Gastrocnemius medialis (tissue), 4 donors: ENCODE measurements at regions not wholly inside any gene's neighbourhood (a gene's known extent, or its start where the extent isn't known, plus 50 kb on each side); places are given as distances from the start of the nearest gene placed in this dataset.
"Not testable (repeated sequence)": the region's sequence is repeated elsewhere in the genome, so short reads cannot be mapped to it uniquely, and the experiment has no call there.

Experiments
- ATAC-seq, 2 donors: fragments of 150-250 bp; one replicate each; pipeline ENCODE4 v1.9.1; 2016
- DNase-seq, 2 donors: peaks; one replicate each; pipeline ENCODE4 v3.0.0-alpha.2; 2019
- H3K27ac ChIP-seq, 4 donors: fragments of 200-600 bp; sonication (generic); 1 replicate in 1 of 4; 2 replicates in 3 of 4; pipeline ENCODE4 v1.5.1; 2016 to 2018; ENCODE audit warnings: mild to moderate bottlenecking in 2 of 4, moderate library complexity in 1 of 4
- H3K27me3 ChIP-seq, 3 donors: fragments of 200-600 bp; sonication (generic) in 2 of 3; 1 replicate in 1 of 3; 2 replicates in 2 of 3; pipeline versions ENCODE4 v1.5.1 to v1.6.0; 2016 to 2019; ENCODE audit warnings: mild to moderate bottlenecking in 1 of 3, moderate library complexity in 1 of 3
- H3K36me3 ChIP-seq, 2 donors: fragments of 200-600 bp; sonication (generic) in 1 of 2; one replicate each; pipeline ENCODE4 v1.5.1; 2017 to 2018
- H3K4me1 ChIP-seq, 2 donors: fragments of 200-600 bp; sonication (generic) in 1 of 2; one replicate each; pipeline ENCODE4 v1.5.1; 2016 to 2017; ENCODE audit warnings: mild to moderate bottlenecking in 2 of 2
- H3K4me3 ChIP-seq, 4 donors: fragments of 200-600 bp; sonication (generic) in 3 of 4; 1 replicate in 1 of 4; 2 replicates in 3 of 4; pipeline ENCODE4 v1.5.1; 2016 to 2019; ENCODE audit warnings: mild to moderate bottlenecking in 2 of 4
- H3K9me3 ChIP-seq, 3 donors: fragments of 200-600 bp; sonication (generic) in 2 of 3; 1 replicate in 1 of 3; 2 replicates in 2 of 3; pipeline ENCODE4 v1.5.1; 2016 to 2019
- CTCF ChIP-seq, 5 experiments: fragments of 450-650 bp in 3 of 5; fragments of 200-600 bp in 2 of 5; sonication (generic) in 2 of 5; IDR thresholded peaks in 4 of 5; conservative IDR thresholded peaks in 1 of 5; 1 replicate in 4 of 5; 2 replicates in 1 of 5; pipeline ENCODE4 v1.5.1; 2016 to 2019; ENCODE audit warnings: antibody characterized with exemption in 5 of 5, mild to moderate bottlenecking in 3 of 5, moderate library complexity in 3 of 5
- POLR2A ChIP-seq, 2 donors: fragments of 450-650 bp; IDR thresholded peaks; one replicate each; pipeline ENCODE4 v1.6.1; 2017; ENCODE audit warnings: antibody characterized with exemption in 2 of 2, mild to moderate bottlenecking in 2 of 2, moderate library complexity in 2 of 2
- in situ Hi-C, 4 donors: fragments of 200-750 bp; cut with MboI; loops; one replicate each; pipeline versions ENCODE4 v1.15.0 to v1.8.0; 2017; ENCODE audit warnings: low sequenced_read_pairs in 4 of 4
- intact Hi-C: fragments of 100-400 bp; cut with DNase I; formaldehyde crosslinking; loops from one replicate; pipeline ENCODE4 v1.15.1; 2023; ENCODE audit warnings: low total_unique reads

GRCh38 chr6:144467921-144468320 lies 182.8 kb downstream of the UTRN start:
- H3K36me3 ChIP-seq, result peaks cover 0 to 9% of the 10 kb centered on the region in 2 donors
- no peaks in the 10 kb centered on the region for H3K9me3 ChIP-seq
- in situ Hi-C loops (no loop called here), intact Hi-C loops (no loop called here)
- H3K4me3 ChIP-seq, result no peak overlapping the region
- no peaks in the 10 kb centered on the region for H3K4me1 ChIP-seq
- DNase-seq (no peak), ATAC-seq (no peak)
- TF ChIP-seq POLR2A (IDR thresholded peaks at IDR 0.05) (no peak), CTCF (IDR thresholded peaks at IDR 0.05 in 4 of 5, conservative IDR thresholded peaks at IDR 0.05 in 1 of 5) (no peak)
- no peak overlapping the region for H3K27ac ChIP-seq
- H3K27me3 ChIP-seq, result no peaks in the 10 kb centered on the region

GRCh38 chr6:144468709-144469108 lies 183.6 kb downstream of the UTRN start:
- no peak for TF ChIP-seq POLR2A (IDR thresholded peaks at IDR 0.05)
- no peak for TF ChIP-seq CTCF (IDR thresholded peaks at IDR 0.05 in 4 of 5, conservative IDR thresholded peaks at IDR 0.05 in 1 of 5)
- intact Hi-C loops (no loop called here), in situ Hi-C loops (no loop called here)
- Histone ChIP-seq H3K36me3 (peaks cover 0 to 6% of the 10 kb centered on the region in 2 donors), H3K27ac (no peak overlapping the region), H3K4me3 (no peak overlapping the region), H3K27me3 (no peaks in the 10 kb centered on the region), H3K4me1 (no peaks in the 10 kb centered on the region), H3K9me3 (no peaks in the 10 kb centered on the region)
- DNase-seq (no peak), ATAC-seq (no peak)

- DNase-seq, result no peak
- H3K27me3 ChIP-seq, result no peaks in the 10 kb centered on the region
- H3K9me3 ChIP-seq, result no peaks in the 10 kb centered on the region
- in situ Hi-C loops, result no loop called here
- no peak for TF ChIP-seq CTCF (IDR thresholded peaks at IDR 0.05 in 4 of 5, conservative IDR thresholded peaks at IDR 0.05 in 1 of 5)
- TF ChIP-seq POLR2A (IDR thresholded peaks at IDR 0.05), result no peak
- no peak overlapping the region for H3K27ac ChIP-seq
- no peaks in the 10 kb centered on the region for H3K4me1 ChIP-seq
- H3K36me3 ChIP-seq, result peaks cover 0 to 7% of the 10 kb centered on the region in 2 donors
- no peak for ATAC-seq
- no peak overlapping the region for H3K4me3 ChIP-seq
- intact Hi-C loops, result no loop called here
Measured at GRCh38 chr6:144469144-144469575, 184.0 kb downstream of the UTRN start.

- H3K4me3 ChIP-seq, DNase-seq, H3K27me3 ChIP-seq, H3K4me1 ChIP-seq, H3K27ac ChIP-seq, in situ Hi-C loops, intact Hi-C loops, H3K9me3 ChIP-seq, ATAC-seq: not testable (repeated sequence)
- H3K36me3 ChIP-seq, result peaks cover 0 to 14% of the 10 kb centered on the region in 2 donors
Measured at GRCh38 chr6:144470201-144470600, 185.1 kb downstream of the UTRN start.

- Histone ChIP-seq H3K27ac (no peak overlapping the region), H3K9me3 (no peaks in the 10 kb centered on the region), H3K4me1 (no peaks in the 10 kb centered on the region), H3K36me3 (peaks cover 0 to 26% of the 10 kb centered on the region in 2 donors), H3K27me3 (no peaks in the 10 kb centered on the region), H3K4me3 (no peak overlapping the region)
- DNase-seq (no peak), ATAC-seq (no peak)
- in situ Hi-C loops, result no loop called here
- intact Hi-C loops, result no loop called here
- TF ChIP-seq CTCF (IDR thresholded peaks at IDR 0.05 in 4 of 5, conservative IDR thresholded peaks at IDR 0.05 in 1 of 5) (no peak), POLR2A (IDR thresholded peaks at IDR 0.05) (no peak)
Measured at GRCh38 chr6:144471986-144472385, 186.9 kb downstream of the UTRN start.
